ENCODE measurements at regions not wholly inside any gene's neighbourhood (a gene's known extent, or its start where the extent isn't known, plus 50 kb on each side); places are given as distances from the start of the nearest gene placed in this dataset.

- H3K27ac ChIP-seq: no peak overlapping the region
- TF ChIP-seq CTCF (conservative IDR thresholded peaks at IDR 0.05): no peak
- TF ChIP-seq ZFX (IDR thresholded peaks at IDR 0.05): no peak
Measured at GRCh38 chr4:179976777-179977176, 2266.4 kb upstream of the TENM3 start.

GRCh38 chr4:179977378-179977777 is 2265.8 kb upstream of the TENM3 start:
- TF ChIP-seq CTCF (conservative IDR thresholded peaks at IDR 0.05) (no peak), ZFX (IDR thresholded peaks at IDR 0.05) (no peak)
- no peak overlapping the region for H3K27ac ChIP-seq

GRCh38 chr4:179981161-179981560 is 2262.0 kb upstream of the TENM3 start:
- H3K27ac ChIP-seq: no peak overlapping the region
- no peak for TF ChIP-seq ZFX (IDR thresholded peaks at IDR 0.05)
- no peak for TF ChIP-seq CTCF (conservative IDR thresholded peaks at IDR 0.05)

GRCh38 chr4:179989975-179990374 is 2253.2 kb upstream of the TENM3 start:
- H3K27ac ChIP-seq: no peak overlapping the region
- TF ChIP-seq ZFX (IDR thresholded peaks at IDR 0.05) (no peak), CTCF (conservative IDR thresholded peaks at IDR 0.05) (no peak)

GRCh38 chr4:180009316-180009715 is 2233.9 kb upstream of the TENM3 start:
- H3K27ac ChIP-seq: no peak overlapping the region
- TF ChIP-seq ZFX (IDR thresholded peaks at IDR 0.05): no peak
- no peak for TF ChIP-seq CTCF (conservative IDR thresholded peaks at IDR 0.05)

GRCh38 chr4:180028682-180029081 is 2214.5 kb upstream of the TENM3 start:
- peak; percentile 56 for TF ChIP-seq CTCF (conservative IDR thresholded peaks at IDR 0.05)
- no peak for TF ChIP-seq ZFX (IDR thresholded peaks at IDR 0.05)

GRCh38 chr4:180031330-180031729 is 2211.9 kb upstream of the TENM3 start:
- TF ChIP-seq ZFX (IDR thresholded peaks at IDR 0.05): no peak
- no peak for TF ChIP-seq CTCF (conservative IDR thresholded peaks at IDR 0.05)
- H3K27ac ChIP-seq: no peak overlapping the region

More at GRCh38 chr4:180028682-180029081, 2214.5 kb upstream of the TENM3 start:
- H3K27ac ChIP-seq: no peak overlapping the region

All from C4-2B (cell line).